ENCODE measurements at regions not wholly inside any gene's neighbourhood (a gene's known extent, or its start where the extent isn't known, plus 50 kb on each side); places are given as distances from the start of the nearest gene placed in this dataset.

GRCh38 chr2:128868686-128869551 is 550.3 kb upstream of the HS6ST1 start:
- no peak for DNase-seq

DNA sequence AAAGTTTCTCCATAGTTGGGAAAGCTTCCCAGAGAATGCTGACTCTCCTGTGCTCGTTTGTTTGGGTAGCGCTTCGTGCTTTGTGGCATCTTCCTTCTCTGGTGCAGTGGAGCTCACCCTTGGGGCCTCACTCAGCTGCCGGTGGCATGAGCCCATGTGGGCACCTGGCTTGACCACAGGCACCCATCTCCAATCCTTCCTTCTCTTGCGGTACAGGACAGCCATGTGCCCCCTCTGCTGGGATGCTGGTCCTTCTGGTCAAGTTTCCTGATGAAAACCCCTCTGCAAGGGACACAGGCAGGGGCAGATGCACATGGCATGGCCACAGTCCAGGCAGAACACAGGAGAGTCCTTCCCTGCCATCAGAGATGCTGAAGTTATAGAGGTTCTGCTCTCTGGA is 555.9 kb upstream of the HS6ST1 start:
- DNase-seq = no peak

DNA sequence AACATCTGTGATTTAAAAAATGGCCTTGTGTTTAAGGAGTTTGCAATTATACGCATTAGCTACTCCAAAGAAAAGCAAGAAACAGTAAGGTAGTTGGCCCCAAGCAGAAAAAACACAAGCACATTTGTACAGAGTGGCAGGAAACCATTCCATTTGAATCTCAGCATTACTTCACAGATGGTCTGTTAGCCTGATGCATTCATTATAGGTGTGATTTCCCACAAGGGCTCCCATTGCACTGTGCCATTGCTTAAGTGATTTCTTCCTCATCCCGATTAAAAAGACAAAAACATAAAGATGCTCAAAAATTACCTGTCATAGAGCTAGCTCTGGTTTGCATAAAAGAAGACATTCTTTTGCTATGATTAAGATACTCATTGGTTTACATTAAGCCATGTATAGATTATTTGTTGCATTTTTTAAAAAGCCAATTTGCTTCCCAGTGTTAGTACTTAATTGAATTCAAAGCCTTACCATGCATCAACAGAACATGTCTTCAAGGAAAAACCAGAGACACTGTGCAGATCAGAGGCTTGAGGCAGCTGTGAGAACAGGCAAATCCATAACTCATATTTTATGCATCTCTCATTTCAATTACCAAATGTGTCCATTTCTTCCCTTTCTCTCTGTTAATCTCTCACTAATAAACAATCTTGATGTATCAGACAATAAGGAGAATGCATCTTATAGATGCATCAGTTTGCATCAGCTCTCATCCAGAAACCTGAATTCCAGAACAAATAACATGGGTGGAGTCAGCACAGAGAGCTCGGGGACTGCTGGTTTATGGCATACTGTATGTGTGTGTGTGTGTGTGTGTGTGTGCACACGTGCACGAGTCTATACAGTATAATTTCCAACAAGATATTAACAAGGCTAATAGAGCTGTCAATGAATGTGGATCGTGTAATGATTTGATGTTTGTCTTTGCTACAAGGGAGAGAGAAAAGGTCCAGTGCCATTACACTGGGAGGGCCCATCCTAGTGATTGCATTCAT is 558.6 kb upstream of the HS6ST1 start:
- no peak for DNase-seq

GRCh38 chr2:128879161-128879560 is 560.5 kb upstream of the HS6ST1 start:
- no peak for DNase-seq

GRCh38 chr2:128894896-128895295 is 576.2 kb upstream of the HS6ST1 start:
- no peak for DNase-seq

- DNase-seq = no peak
These were observed 583.1 kb upstream of the HS6ST1 start for GRCh38 chr2:128901572-128902391.

DNA sequence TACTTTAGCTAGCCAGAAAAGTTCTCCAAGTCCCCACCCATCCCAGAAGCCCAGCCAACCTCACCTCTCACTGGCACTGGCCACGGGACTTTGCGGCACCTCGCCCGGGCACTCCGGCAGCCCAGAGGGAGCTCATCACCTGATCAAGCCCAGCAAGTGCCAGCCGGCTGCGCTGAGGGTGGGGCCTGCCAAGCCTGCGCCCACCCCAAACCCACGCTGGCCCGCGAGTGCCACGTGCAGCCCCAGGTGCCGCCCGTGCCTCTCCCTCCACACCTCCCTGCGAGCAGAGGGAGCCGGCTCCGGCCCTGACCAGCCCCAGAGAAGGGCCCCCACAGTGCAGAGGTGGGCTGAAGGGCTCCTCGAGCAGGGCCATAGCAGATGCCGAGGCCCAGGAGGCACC is 585.0 kb upstream of the HS6ST1 start:
- no peak for DNase-seq

DNA sequence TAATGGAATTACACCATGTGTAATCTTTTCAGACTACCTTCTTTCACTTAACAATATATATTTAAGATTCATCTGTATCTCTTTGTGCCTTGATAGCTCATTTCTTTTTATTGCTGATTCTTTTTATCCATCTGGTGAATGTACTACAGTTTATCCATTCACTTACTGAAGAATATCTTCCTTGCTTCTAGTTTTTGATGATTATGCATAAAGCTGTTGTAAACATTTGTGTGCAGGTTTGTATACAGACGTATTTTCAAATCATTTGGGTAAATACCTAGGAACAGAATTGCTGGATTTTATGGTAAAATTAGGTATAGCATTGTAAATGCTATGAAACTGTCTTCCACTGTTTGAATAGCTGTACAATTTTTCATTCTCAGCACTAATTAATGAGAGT is 592.6 kb upstream of the HS6ST1 start:
- no peak for DNase-seq

DNA sequence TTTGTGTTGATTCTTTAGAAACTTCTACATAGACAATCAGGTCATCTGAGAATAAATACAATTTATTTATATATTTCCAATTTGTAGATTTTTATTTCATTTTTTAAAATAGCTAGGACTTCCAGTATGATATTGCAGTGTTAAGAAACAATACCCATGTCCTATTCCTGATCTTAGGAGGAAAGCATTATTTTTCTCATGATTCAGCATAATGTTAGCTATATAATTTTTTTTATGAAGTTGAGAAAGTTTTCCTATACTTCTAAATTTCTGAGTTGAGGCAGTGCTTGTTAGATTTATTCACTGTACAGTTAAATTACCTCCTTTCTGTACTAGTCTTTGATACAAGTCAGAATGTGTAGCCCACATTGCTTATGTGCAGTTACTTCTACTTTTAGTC is 595.7 kb upstream of the HS6ST1 start:
- DNase-seq = no peak

DNA sequence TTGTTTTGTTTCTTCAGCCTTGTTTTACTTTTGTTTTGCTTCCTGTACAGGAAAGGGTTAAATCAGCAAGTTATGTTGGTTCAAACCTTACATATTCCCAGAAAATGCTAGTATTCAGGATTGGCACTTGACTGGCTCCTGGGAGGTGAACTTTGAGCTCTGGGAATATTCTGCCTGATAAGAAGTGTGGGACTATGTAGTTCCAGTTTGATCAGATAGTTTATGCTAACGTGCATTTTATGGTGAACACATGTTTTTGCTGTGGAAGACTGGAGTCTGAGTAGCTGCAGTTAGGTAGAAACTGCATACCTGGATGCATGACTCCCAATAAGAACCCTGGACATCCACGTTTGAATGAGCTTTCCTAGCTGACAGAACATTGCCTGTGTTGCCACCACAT is 603.1 kb upstream of the HS6ST1 start:
- no peak for DNase-seq

- DNase-seq = no peak
These were observed 603.5 kb upstream of the HS6ST1 start for GRCh38 chr2:128922154-128922553.

DNA sequence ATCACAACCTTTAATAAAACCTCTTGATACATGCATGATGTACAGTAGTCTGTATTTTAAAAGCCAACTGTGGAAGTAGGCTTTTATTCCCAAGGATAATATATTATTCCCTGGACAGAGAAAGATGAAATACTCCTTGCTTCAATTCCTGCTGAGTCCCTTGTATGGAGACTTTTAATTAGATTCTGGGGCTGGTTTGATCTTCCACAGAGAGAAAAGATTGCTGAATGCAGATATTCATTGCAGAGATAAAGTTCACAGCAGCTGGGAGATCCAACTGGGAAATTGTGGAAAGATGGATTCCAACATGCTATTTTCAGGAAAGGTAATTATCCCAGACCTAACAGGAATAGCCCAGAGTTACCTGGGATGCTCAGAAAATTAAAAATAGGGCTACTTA is 607.0 kb upstream of the HS6ST1 start:
- no peak for DNase-seq

DNA sequence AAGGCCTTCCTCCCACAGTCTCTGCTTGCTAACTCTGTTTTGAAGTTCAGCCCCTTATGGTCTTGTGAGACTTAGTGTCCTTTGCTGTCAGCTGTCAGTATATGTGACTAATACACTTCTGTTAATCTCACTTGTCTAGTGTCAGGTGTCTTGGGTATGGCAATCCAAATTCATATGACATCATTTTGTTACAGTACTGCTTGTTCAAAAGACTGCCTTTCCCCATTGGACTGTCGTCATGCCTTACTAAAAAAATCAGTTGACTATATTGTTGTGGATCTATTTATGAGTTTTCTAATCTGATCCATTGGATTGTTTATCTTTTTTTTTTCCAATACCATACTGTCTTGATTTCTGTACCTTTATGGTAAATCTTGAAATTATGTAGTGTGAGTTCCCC is 611.4 kb upstream of the HS6ST1 start:
- DNase-seq = no peak

DNA sequence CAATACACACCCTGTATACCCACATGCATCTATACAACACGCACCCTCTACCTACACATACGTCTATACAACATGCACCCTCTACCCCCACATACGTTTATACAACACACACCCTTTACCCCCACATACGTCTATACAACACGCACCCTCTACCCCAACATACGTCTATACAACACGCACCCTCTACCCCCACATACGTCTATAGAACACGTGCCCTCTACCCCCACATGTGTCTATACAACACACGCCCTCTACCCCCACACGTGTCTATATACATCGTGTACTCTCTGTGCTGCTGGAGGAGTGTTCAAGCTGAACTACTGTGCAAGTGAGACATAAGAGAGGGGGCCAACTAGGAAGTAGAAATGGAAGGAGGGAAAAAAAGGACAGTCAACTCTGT is 621.7 kb upstream of the HS6ST1 start:
- no peak for DNase-seq

- no peak for DNase-seq
These were observed 623.1 kb upstream of the HS6ST1 start for GRCh38 chr2:128941751-128942150.

GRCh38 chr2:128949360-128949759 is 630.7 kb upstream of the HS6ST1 start:
- DNase-seq = no peak

DNA sequence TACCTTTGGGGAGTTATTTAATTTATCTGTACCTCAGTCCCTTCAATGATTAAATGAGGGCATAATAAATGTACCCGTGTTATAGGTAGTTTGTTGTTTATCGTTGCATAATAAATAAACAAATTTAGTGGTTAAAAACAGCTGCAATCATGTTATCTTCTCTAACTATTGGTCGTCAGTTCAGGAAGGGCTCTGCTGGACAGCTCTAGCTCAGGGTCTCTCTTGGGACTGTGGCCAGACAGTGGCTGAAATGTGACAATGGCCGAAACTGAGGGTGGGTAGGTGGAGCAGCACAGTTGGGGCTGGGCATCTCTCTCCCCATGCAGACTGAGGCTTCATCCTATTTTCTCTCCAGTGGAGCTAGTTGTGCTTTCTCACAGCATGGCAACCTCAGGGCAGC is 632.1 kb upstream of the HS6ST1 start:
- no peak for DNase-seq

DNA sequence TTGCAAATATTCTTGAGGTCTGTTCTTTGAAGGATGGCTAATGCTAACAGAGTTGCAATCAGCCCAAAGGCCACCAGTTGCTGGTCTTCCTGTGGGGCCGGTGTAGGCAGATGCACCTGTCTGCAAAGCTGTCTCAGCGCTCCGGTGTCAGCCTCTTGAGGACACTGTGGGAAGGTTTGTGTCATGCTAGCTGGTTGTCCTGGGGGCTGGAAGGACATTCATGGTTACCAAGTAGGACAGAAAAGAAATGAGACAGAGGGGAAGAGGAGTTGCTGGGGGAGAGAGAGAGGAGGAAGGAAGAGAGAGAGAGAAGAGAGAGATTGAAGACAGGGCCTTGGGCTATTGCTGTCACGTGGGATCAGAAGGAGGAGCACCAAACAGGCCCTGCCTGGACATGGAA is 639.6 kb upstream of the HS6ST1 start:
- DNase-seq = no peak

DNA sequence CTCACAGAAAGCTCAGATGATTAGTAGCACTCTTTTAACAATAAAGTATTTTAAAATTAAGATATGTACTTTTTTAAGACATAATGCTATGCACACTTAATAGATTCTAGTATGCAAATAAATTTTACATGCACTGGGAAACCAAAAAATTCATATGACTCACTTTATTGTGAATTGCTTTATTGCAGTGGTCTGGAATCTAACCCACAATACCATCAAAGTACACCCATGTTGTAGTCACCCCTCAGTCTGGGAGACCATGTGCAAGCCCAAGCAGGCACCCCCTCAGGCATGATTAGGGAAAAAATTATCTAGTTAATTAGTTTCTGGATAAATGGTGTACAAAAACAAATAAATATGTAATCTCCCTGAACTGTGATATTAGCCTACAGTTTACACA is 649.0 kb upstream of the HS6ST1 start:
- DNase-seq = no peak

- no peak for DNase-seq
These were observed 650.7 kb upstream of the HS6ST1 start for GRCh38 chr2:128969374-128969773.

DNA sequence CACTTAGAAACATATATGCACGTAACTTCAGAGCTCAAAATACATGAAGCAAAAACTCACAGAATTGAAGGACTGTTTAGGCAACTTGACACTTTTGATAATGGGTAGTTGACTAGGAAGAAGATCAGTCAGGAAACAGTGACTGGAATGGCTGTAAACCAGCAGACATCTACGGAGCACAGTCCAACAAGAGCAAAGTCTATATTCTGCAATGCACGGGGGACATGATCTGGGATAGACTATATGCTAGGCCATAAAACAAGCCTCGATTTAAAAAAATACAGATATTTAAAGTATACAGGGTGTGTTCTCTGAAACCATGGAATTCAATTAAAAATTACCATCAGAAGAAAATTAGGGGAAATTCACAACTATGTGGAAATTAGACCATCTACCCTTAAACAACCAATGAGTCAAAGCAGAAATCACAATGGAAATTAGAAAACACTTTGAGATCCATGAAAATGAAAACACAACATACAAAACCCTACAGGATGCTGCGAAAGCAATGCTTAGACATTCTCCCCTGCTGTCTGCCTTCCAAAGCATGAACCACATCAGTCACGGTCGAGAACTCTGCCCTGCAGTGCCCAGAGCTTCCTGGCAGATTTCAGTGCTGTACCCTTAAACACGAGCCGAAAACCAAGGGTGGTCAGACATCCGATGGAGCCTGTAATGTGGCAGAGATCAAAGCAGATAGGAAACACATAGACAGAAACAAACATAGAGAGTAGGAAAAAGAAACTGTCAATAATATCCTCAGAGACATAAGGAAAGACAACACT is 651.9 kb upstream of the HS6ST1 start:
- no peak for DNase-seq

GRCh38 chr2:128973566-128973965 is 654.9 kb upstream of the HS6ST1 start:
- DNase-seq = no peak

All from CD4-positive, alpha-beta T cell treated with Interleukin-12 subunit alpha and Interleukin-12 subunit beta, for 1 hour (primary cell).